Cerebellar cortex (tissue), 1 donor: ENCODE measurements at regions not wholly inside any gene's neighbourhood (a gene's known extent, or its start where the extent isn't known, plus 50 kb on each side); places are given as distances from the start of the nearest gene placed in this dataset.

Experiments used
- DNase-seq: peaks from one replicate; pipeline ENCODE4 v3.0.0-alpha.2; 2015; ENCODE audit warnings: low spot score

DNA sequence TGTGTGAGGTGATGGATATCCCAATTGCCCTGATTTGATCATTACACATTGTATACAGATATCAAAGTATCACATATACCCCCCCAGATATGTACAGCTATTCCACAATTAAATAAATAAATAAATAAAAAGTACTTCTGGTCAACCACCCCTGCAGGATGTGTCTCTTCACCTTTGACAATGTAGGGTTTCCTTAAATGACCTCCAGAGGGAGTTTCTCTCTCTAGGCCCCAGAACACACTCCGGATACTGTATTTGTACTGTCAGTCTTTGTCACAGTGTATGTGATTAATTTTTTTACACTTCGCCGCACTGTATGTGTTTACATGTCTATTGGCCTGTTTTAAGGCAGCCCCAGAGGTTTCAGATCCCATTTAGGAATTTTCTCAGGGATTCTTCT, 123.6 kb downstream of the ADCYAP1R1 start:
- DNase-seq, result no peak

DNA sequence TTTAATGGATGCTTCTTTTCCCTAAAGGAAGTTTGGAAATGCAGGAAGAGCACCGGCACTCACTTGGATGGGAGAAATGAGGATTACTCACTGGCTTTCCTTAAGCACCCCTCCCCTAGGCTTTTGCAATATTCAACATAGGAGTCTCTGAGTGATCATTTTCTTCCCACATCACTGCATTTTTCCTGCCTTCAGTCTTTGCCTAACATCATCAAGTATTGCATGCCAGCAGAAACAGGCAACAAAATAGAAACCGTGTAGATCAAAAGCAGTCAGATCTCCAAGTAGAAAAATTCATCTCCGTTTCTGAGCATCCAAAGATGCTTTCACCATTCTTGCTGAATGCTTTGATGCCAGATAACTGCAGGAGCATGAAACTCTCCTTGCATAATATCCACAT, 119.9 kb downstream of the ADCYAP1R1 start:
- DNase-seq, result no peak

DNA sequence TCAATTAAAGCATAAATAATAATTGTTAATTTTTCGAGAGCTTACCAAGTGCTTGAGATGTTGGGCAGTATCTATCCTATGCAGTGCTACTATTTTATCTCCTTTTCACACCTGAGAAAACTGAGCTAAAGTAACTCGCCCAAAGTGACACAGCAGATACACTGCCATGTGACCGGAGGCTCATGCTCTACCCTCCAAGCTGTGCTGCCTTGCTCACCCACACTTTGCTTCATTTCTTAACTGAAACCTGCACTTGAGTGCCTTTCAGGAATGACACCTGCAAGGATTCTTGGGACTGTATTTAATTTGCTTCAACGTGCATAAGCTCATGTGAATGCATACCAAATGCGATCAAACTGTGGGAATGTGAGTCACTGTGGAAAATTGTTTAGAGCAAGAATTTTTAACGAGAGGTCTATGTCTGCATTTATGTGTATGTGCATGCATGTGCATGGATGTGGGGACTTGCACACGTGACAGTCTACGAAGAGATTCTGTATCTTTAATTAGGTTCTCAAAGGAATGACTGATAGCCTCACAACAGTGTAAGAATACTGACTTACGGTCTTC, 119.2 kb downstream of the ADCYAP1R1 start:
- no peak for DNase-seq
